T-helper 2 cell treated with Interferon-gamma antibody and Interleukin-4, amounts not matched to agents 5 μg/mL and 100 μg/mL, for 36 hours (primary cell): ENCODE measurements at regions not wholly inside any gene's neighbourhood (a gene's known extent, or its start where the extent isn't known, plus 50 kb on each side); places are given as distances from the start of the nearest gene placed in this dataset.
"Not testable (repeated sequence)": the region's sequence is repeated elsewhere in the genome, so short reads cannot be mapped to it uniquely, and the experiment has no call there.

Experiments used
- DNase-seq: peaks from one replicate; pipeline ENCODE4 v3.0.0; 2021; ENCODE audit warnings: low spot score
- H3K27ac Mint-ChIP-seq: one replicate; pipeline ENCODE4 v1.8.0; 2021; ENCODE audit warnings: mild to moderate bottlenecking, mixed read lengths
- H3K27me3 Mint-ChIP-seq: one replicate; pipeline ENCODE4 v1.8.0; 2021; ENCODE audit warnings: low read depth, mixed read lengths
- H3K36me3 Mint-ChIP-seq: one replicate; pipeline ENCODE4 v1.8.0; 2021; ENCODE audit warnings: low read depth, mixed read lengths
- H3K4me1 Mint-ChIP-seq: one replicate; pipeline ENCODE4 v1.8.0; 2021; ENCODE audit warnings: low read depth, mixed read lengths
- H3K4me3 Mint-ChIP-seq: one replicate; pipeline ENCODE4 v1.8.0; 2022; ENCODE audit warnings: mild to moderate bottlenecking, moderate library complexity, mixed read lengths
- H3K9me3 Mint-ChIP-seq: one replicate; pipeline ENCODE4 v1.8.0; 2021; ENCODE audit warnings: mixed read lengths

GRCh38 chr6:68139130-68139529 lies 496.0 kb upstream of the ADGRB3 start:
- peaks cover 14% of the 10 kb centered on the region for H3K9me3 Mint-ChIP-seq
- no peaks in the 10 kb centered on the region for H3K36me3 Mint-ChIP-seq
- DNase-seq = no peak
- H3K4me3 Mint-ChIP-seq = no peak overlapping the region
- H3K27me3 Mint-ChIP-seq = no peaks in the 10 kb centered on the region
- no peak overlapping the region for H3K27ac Mint-ChIP-seq
- H3K4me1 Mint-ChIP-seq = no peaks in the 10 kb centered on the region

- H3K27me3 Mint-ChIP-seq = no peaks in the 10 kb centered on the region
- no peak overlapping the region for H3K27ac Mint-ChIP-seq
- H3K36me3 Mint-ChIP-seq = no peaks in the 10 kb centered on the region
Measured at GRCh38 chr6:68134796-68135195, 500.3 kb upstream of the ADGRB3 start.

GRCh38 chr6:68128211-68128610 lies 506.9 kb upstream of the ADGRB3 start:
- DNase-seq = no peak
- Mint-ChIP-seq H3K27ac (no peak overlapping the region), H3K4me3 (no peak overlapping the region), H3K36me3 (no peaks in the 10 kb centered on the region), H3K27me3 (no peaks in the 10 kb centered on the region), H3K9me3 (peaks cover 18% of the 10 kb centered on the region), H3K4me1 (no peaks in the 10 kb centered on the region)

More at GRCh38 chr6:68134796-68135195, 500.3 kb upstream of the ADGRB3 start:
- Mint-ChIP-seq H3K9me3 (peaks cover 13% of the 10 kb centered on the region), H3K4me3 (no peak overlapping the region), H3K4me1 (no peaks in the 10 kb centered on the region)
- DNase-seq = no peak

GRCh38 chr6:68127074-68127473 lies 508.0 kb upstream of the ADGRB3 start:
- H3K27ac Mint-ChIP-seq = no peak overlapping the region
- peaks cover 26% of the 10 kb centered on the region for H3K9me3 Mint-ChIP-seq
- DNase-seq = no peak
- H3K36me3 Mint-ChIP-seq = no peaks in the 10 kb centered on the region
- H3K4me1 Mint-ChIP-seq = no peaks in the 10 kb centered on the region
- no peaks in the 10 kb centered on the region for H3K27me3 Mint-ChIP-seq
- H3K4me3 Mint-ChIP-seq = no peak overlapping the region

- Mint-ChIP-seq H3K9me3 (peaks cover 25% of the 10 kb centered on the region), H3K4me1 (no peaks in the 10 kb centered on the region), H3K36me3 (no peaks in the 10 kb centered on the region), H3K4me3 (no peak overlapping the region), H3K27me3 (no peaks in the 10 kb centered on the region), H3K27ac (no peak overlapping the region)
- no peak for DNase-seq
Measured at GRCh38 chr6:68126089-68126749, 508.9 kb upstream of the ADGRB3 start.

- H3K4me3 Mint-ChIP-seq, H3K4me1 Mint-ChIP-seq, H3K27ac Mint-ChIP-seq, H3K27me3 Mint-ChIP-seq, DNase-seq, H3K36me3 Mint-ChIP-seq: not testable (repeated sequence)
- H3K9me3 Mint-ChIP-seq = peaks cover 23% of the 10 kb centered on the region
Measured at GRCh38 chr6:68122975-68123374, 512.1 kb upstream of the ADGRB3 start.

- Mint-ChIP-seq H3K36me3 (no peaks in the 10 kb centered on the region), H3K4me3 (no peak overlapping the region), H3K27me3 (no peaks in the 10 kb centered on the region), H3K27ac (no peak overlapping the region), H3K4me1 (no peaks in the 10 kb centered on the region), H3K9me3 (peaks cover 15% of the 10 kb centered on the region)
- no peak for DNase-seq
Measured at GRCh38 chr6:68122032-68122431, 513.0 kb upstream of the ADGRB3 start.

GRCh38 chr6:68120954-68121353 lies 514.1 kb upstream of the ADGRB3 start:
- H3K27me3 Mint-ChIP-seq, H3K36me3 Mint-ChIP-seq, H3K27ac Mint-ChIP-seq, DNase-seq, H3K4me3 Mint-ChIP-seq, H3K4me1 Mint-ChIP-seq: not testable (repeated sequence)
- peaks cover 17% of the 10 kb centered on the region for H3K9me3 Mint-ChIP-seq

GRCh38 chr6:68114463-68115047 lies 520.5 kb upstream of the ADGRB3 start:
- Mint-ChIP-seq H3K36me3 (no peaks in the 10 kb centered on the region), H3K4me3 (no peak overlapping the region), H3K27me3 (no peaks in the 10 kb centered on the region), H3K9me3 (peaks cover 9% of the 10 kb centered on the region), H3K4me1 (no peaks in the 10 kb centered on the region), H3K27ac (no peak overlapping the region)
- DNase-seq = no peak

GRCh38 chr6:68108233-68108835 lies 526.7 kb upstream of the ADGRB3 start:
- no peak overlapping the region for H3K27ac Mint-ChIP-seq
- H3K36me3 Mint-ChIP-seq = no peaks in the 10 kb centered on the region
- DNase-seq = no peak
- H3K4me1 Mint-ChIP-seq = no peaks in the 10 kb centered on the region
- H3K4me3 Mint-ChIP-seq = no peak overlapping the region
- peaks cover 6% of the 10 kb centered on the region for H3K9me3 Mint-ChIP-seq
- H3K27me3 Mint-ChIP-seq = no peaks in the 10 kb centered on the region

GRCh38 chr6:68094070-68094469 lies 541.0 kb upstream of the ADGRB3 start:
- Mint-ChIP-seq H3K27me3 (no peaks in the 10 kb centered on the region), H3K4me3 (no peak overlapping the region), H3K4me1 (no peaks in the 10 kb centered on the region), H3K36me3 (no peaks in the 10 kb centered on the region), H3K9me3 (peaks cover 15% of the 10 kb centered on the region), H3K27ac (no peak overlapping the region)
- no peak for DNase-seq

- no peak for DNase-seq
- Mint-ChIP-seq H3K9me3 (peaks cover 10% of the 10 kb centered on the region), H3K4me1 (no peaks in the 10 kb centered on the region), H3K27me3 (no peaks in the 10 kb centered on the region), H3K27ac (no peak overlapping the region), H3K36me3 (no peaks in the 10 kb centered on the region), H3K4me3 (no peak overlapping the region)
Measured at GRCh38 chr6:68087399-68088133, 547.5 kb upstream of the ADGRB3 start.

GRCh38 chr6:68086199-68086598 lies 548.9 kb upstream of the ADGRB3 start:
- Mint-ChIP-seq H3K9me3 (peaks cover 6% of the 10 kb centered on the region), H3K27ac (no peak overlapping the region), H3K4me1 (no peaks in the 10 kb centered on the region)

GRCh38 chr6:68085599-68085998 lies 549.5 kb upstream of the ADGRB3 start:
- H3K4me3 Mint-ChIP-seq, DNase-seq, H3K27me3 Mint-ChIP-seq, H3K4me1 Mint-ChIP-seq, H3K9me3 Mint-ChIP-seq, H3K27ac Mint-ChIP-seq, H3K36me3 Mint-ChIP-seq: not testable (repeated sequence)

More at GRCh38 chr6:68086199-68086598, 548.9 kb upstream of the ADGRB3 start:
- no peaks in the 10 kb centered on the region for H3K27me3 Mint-ChIP-seq
- no peak for DNase-seq
- no peaks in the 10 kb centered on the region for H3K36me3 Mint-ChIP-seq
- no peak overlapping the region for H3K4me3 Mint-ChIP-seq
